Endothelial cell of umbilical vein (primary cell): ENCODE measurements at regions not wholly inside any gene's neighbourhood (a gene's known extent, or its start where the extent isn't known, plus 50 kb on each side); places are given as distances from the start of the nearest gene placed in this dataset.

Experiments
- BruUV-seq: library from RNA; stranded (reverse); fragments of 400-500 nt; replicated peaks from 2 replicates; lab custom pipeline; 2021; lab: Mats Ljungman, UMichigan
- CTCF ChIA-PET: fragments of 300-600, 350-600 bp; sonication (Branson Sonifier 250); formaldehyde crosslinking; loops from one replicate; lab custom pipeline; 2021; ENCODE audit warnings: antibody characterized with exemption, inconsistent platforms; lab: Charles Lee
- POLR2A ChIA-PET: fragments of 300-600, 350-600 bp; sonication (Branson Sonifier 250); formaldehyde crosslinking; loops from one replicate; lab custom pipeline; 2021; ENCODE audit warnings: antibody characterized with exemption, inconsistent platforms; lab: Charles Lee
- DNase-seq: peaks from one replicate; pipeline ENCODE4 v3.0.0-alpha.2; 2011; ENCODE audit warnings: low read depth, low spot score
- FAIRE-seq: peaks from 2 replicates; lab custom pipeline; 2011; peaks lifted over from hg19 to GRCh38; lab: Jason Lieb, UNC
- H2AFZ ChIP-seq: 2 replicates; pipeline ENCODE4 v1.6.0; 2012; ENCODE audit warnings: low read depth, low read length, control low read depth, inconsistent platforms
- H3K27ac ChIP-seq: 2 replicates; pipeline ENCODE4 v1.5.1; 2011; ENCODE audit warnings: low read depth, mild to moderate bottlenecking, control low read depth, low read length, moderate library complexity; ENCODE audit not compliant: insufficient read depth
- H3K27me3 ChIP-seq, 2 experiments: 2 replicates each; pipeline versions ENCODE4 v1.6.0 to v1.6.1; 2011; ENCODE audit warnings: low read length in 2 of 2, mixed read lengths in 1 of 2; ENCODE audit not compliant: control insufficient read depth in 2 of 2, insufficient read depth in 2 of 2
- H3K36me3 ChIP-seq, 2 experiments: 2 replicates in 1 of 2; 3 replicates in 1 of 2; pipeline ENCODE4 v1.5.1; 2011; ENCODE audit warnings: low read length in 2 of 2, mild to moderate bottlenecking in 1 of 2, moderate library complexity in 1 of 2; ENCODE audit not compliant: control insufficient read depth in 2 of 2, insufficient read depth in 2 of 2; ENCODE audit errors: extremely low read depth in 1 of 2
- H3K4me1 ChIP-seq: 3 replicates; pipeline ENCODE4 v1.5.1; 2011; ENCODE audit warnings: mild to moderate bottlenecking, low read length; ENCODE audit not compliant: control insufficient read depth, insufficient read depth; ENCODE audit errors: extremely low read depth
- H3K4me2 ChIP-seq: 2 replicates; pipeline ENCODE4 v1.6.1; 2011; ENCODE audit warnings: low read length, control low read depth, mixed read lengths; ENCODE audit not compliant: insufficient read depth
- H3K4me3 ChIP-seq, 3 experiments: fragments of 200-600 bp in 1 of 3; sonication (generic), shearing (Covaris generic) in 1 of 3; replicated peaks in 1 of 3; 2 replicates each; pipeline ENCODE4 v1.5.1; 2011 to 2016; ENCODE audit warnings: control low read depth in 3 of 3, low read length in 3 of 3, mild to moderate bottlenecking in 2 of 3, inconsistent platforms in 1 of 3, low read depth in 1 of 3, moderate library complexity in 1 of 3; ENCODE audit not compliant: insufficient read depth in 1 of 3
- H3K79me2 ChIP-seq: 2 replicates; pipeline ENCODE4 v1.6.0; 2012; ENCODE audit warnings: low read length, inconsistent platforms; ENCODE audit not compliant: control insufficient read depth, insufficient read depth
- H3K9ac ChIP-seq: replicated peaks from 2 replicates; pipeline ENCODE3; 2011; ENCODE audit warnings: low read length, control low read depth; ENCODE audit not compliant: insufficient read depth; ENCODE audit errors: extremely low read depth
- H3K9me1 ChIP-seq: replicated peaks from 3 replicates; pipeline ENCODE4 v1.6.0; 2011; ENCODE audit warnings: mild to moderate bottlenecking, low read length; ENCODE audit not compliant: control insufficient read depth, insufficient read depth; ENCODE audit errors: extremely low read depth
- H3K9me3 ChIP-seq: replicated peaks from 2 replicates; pipeline ENCODE4 v1.5.1; 2012; ENCODE audit warnings: low read length, inconsistent platforms; ENCODE audit not compliant: control insufficient read depth, insufficient read depth
- H4K20me1 ChIP-seq: replicated peaks from 2 replicates; pipeline ENCODE3; 2011; ENCODE audit warnings: mild to moderate bottlenecking, low read length; ENCODE audit not compliant: control insufficient read depth, insufficient read depth; ENCODE audit errors: extremely low read depth
- EZH2 ChIP-seq: IDR thresholded peaks from 2 replicates; pipeline ENCODE4 v1.6.1; 2012; ENCODE audit warnings: borderline replicate concordance, low read depth, mild to moderate bottlenecking, moderate library complexity, low read length, inconsistent platforms; ENCODE audit not compliant: severe bottlenecking
- FOS ChIP-seq: IDR thresholded peaks from 2 replicates; pipeline ENCODE4 v1.6.1; 2011; ENCODE audit warnings: mild to moderate bottlenecking, low read length, moderate library complexity, borderline replicate concordance; ENCODE audit not compliant: insufficient read depth
- GATA2 ChIP-seq: IDR thresholded peaks from 2 replicates; pipeline ENCODE4 v1.7.0; 2011; ENCODE audit warnings: low read depth, mild to moderate bottlenecking, moderate library complexity, mixed read lengths, low read length; ENCODE audit not compliant: insufficient read length, insufficient read depth
- JUN ChIP-seq: IDR thresholded peaks from 2 replicates; pipeline ENCODE4 v1.6.1; 2011; ENCODE audit warnings: borderline replicate concordance, low read depth; ENCODE audit not compliant: insufficient read length, insufficient read depth
- MYC ChIP-seq: IDR thresholded peaks from one replicate; pipeline ENCODE4 v1.6.1; 2011; ENCODE audit warnings: mild to moderate bottlenecking, low read depth, low read length
- POLR2A ChIP-seq: IDR thresholded peaks from 2 replicates; pipeline ENCODE4 v1.6.1; 2012; ENCODE audit warnings: low read depth, mild to moderate bottlenecking, control low read depth, low read length
- POLR2AphosphoS5 ChIP-seq: IDR thresholded peaks from 2 replicates; pipeline ENCODE4 v1.6.1; 2012; ENCODE audit warnings: low read depth, mild to moderate bottlenecking, control low read depth, low read length, moderate library complexity; ENCODE audit not compliant: insufficient read depth
- dilution Hi-C: fragments of 300-500 bp; cut with MboI; formaldehyde crosslinking; loops from one replicate; pipeline ENCODE4 v1.15.0; 2019; ENCODE audit warnings: low sequenced_read_pairs; ENCODE audit not compliant: extremely low pct_ligation_motif_present
- intact Hi-C: fragments of 100-400 bp; cut with micrococcal nuclease; formaldehyde crosslinking; loops from one replicate; pipeline ENCODE4 v1.10.0; 2022
- TF ChIP-seq, protein P1 (sequence below), 2 donors: IDR thresholded peaks; 1 replicate in 1 of 2; 2 replicates in 1 of 2; pipeline ENCODE4 v1.5.1; 2011; ENCODE audit warnings: low read length in 2 of 2, mild to moderate bottlenecking in 2 of 2, moderate library complexity in 2 of 2, control low read depth in 1 of 2, inconsistent platforms in 1 of 2, low read depth in 1 of 2; ENCODE audit not compliant: insufficient read depth in 1 of 2; ENCODE audit errors: extremely low read depth in 1 of 2
- TF ChIP-seq, protein P2 (sequence below): IDR thresholded peaks from 2 replicates; pipeline ENCODE4 v1.6.1; 2011; ENCODE audit not compliant: insufficient read depth, insufficient read length

DNA sequence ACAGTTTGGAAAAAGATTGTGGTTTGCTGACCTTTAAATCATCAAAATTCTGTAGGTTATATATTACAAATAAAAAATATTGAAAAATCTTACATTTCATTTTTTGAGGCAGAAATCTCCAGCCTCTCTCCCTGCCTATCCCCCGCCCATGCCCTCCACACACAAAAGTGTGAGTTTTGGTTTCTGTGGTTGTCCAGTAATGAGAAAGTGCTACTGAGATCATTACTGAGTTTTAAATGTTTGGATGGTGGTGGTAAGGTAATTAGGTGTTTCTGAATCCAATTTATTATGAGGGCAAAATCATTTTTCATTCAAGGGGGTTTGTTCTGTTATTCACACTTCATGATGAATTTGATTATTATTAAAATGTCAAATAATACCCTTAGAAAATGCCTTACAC lies 448.0 kb upstream of the SLC10A2 start:
- dilution Hi-C loops, result no loop called here

More for the DNA sequence above, 448.0 kb upstream of the SLC10A2 start:
- H2AFZ ChIP-seq, result no peak overlapping the region
- TF ChIP-seq MYC, result no peak
- TF ChIP-seq GATA2, result no peak
- TF ChIP-seq FOS, result no peak
- no peak for TF ChIP-seq POLR2A
- TF ChIP-seq, protein P1, sequence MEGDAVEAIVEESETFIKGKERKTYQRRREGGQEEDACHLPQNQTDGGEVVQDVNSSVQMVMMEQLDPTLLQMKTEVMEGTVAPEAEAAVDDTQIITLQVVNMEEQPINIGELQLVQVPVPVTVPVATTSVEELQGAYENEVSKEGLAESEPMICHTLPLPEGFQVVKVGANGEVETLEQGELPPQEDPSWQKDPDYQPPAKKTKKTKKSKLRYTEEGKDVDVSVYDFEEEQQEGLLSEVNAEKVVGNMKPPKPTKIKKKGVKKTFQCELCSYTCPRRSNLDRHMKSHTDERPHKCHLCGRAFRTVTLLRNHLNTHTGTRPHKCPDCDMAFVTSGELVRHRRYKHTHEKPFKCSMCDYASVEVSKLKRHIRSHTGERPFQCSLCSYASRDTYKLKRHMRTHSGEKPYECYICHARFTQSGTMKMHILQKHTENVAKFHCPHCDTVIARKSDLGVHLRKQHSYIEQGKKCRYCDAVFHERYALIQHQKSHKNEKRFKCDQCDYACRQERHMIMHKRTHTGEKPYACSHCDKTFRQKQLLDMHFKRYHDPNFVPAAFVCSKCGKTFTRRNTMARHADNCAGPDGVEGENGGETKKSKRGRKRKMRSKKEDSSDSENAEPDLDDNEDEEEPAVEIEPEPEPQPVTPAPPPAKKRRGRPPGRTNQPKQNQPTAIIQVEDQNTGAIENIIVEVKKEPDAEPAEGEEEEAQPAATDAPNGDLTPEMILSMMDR (IDR thresholded peaks at IDR 0.05; ENCODE audit: extremely low read depth in 1 of 2, insufficient read depth in 1 of 2, low read depth in 1 of 2, low read length in 2 of 2), result no peak
- TF ChIP-seq POLR2AphosphoS5, result no peak
- TF ChIP-seq, protein P2, sequence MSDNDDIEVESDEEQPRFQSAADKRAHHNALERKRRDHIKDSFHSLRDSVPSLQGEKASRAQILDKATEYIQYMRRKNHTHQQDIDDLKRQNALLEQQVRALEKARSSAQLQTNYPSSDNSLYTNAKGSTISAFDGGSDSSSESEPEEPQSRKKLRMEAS, result no peak
- TF ChIP-seq JUN, result no peak
- no peak for TF ChIP-seq EZH2
- no peaks in the 10 kb centered on the region for H4K20me1 ChIP-seq
- H3K9me1 ChIP-seq, result no peaks in the 10 kb centered on the region
- DNase-seq, result no peak
- no peaks in the 10 kb centered on the region for H3K9me3 ChIP-seq
- no peak overlapping the region for H3K4me3 ChIP-seq
- H3K79me2 ChIP-seq, result no peaks in the 10 kb centered on the region
- POLR2A ChIA-PET, result no interaction called here
- H3K36me3 ChIP-seq, result no peaks in the 10 kb centered on the region
- BruUV-seq, result no TSS peak
- H3K4me1 ChIP-seq, result no peaks in the 10 kb centered on the region
- H3K9ac ChIP-seq, result no peak overlapping the region
- no peak overlapping the region for H3K27ac ChIP-seq
- no peak overlapping the region for H3K4me2 ChIP-seq
- CTCF ChIA-PET, result no interaction called here
- H3K27me3 ChIP-seq, result no peaks in the 10 kb centered on the region
- no peak for FAIRE-seq
- intact Hi-C loops, result no loop called here
